Stomach (tissue), 8 donors: ENCODE measurements at regions not wholly inside any gene's neighbourhood (a gene's known extent, or its start where the extent isn't known, plus 50 kb on each side); places are given as distances from the start of the nearest gene placed in this dataset.

Experiments used
- DNase-seq, 2 donors: peaks; one replicate each; pipeline versions ENCODE4 v3.0.0 to v3.0.0-alpha.2; 2013 to 2019
- H3K27ac ChIP-seq, 5 donors: fragments of 200-600 bp in 4 of 5; sonication (generic) in 4 of 5; one replicate each; pipeline ENCODE4 v1.5.1; 2013 to 2019; ENCODE audit warnings: mild to moderate bottlenecking in 1 of 5, moderate library complexity in 1 of 5
- H3K27me3 ChIP-seq, 3 donors: fragments of 200-600 bp; sonication (generic); one replicate each; pipeline ENCODE4 v1.5.1; 2017 to 2019; ENCODE audit warnings: mixed run types in 1 of 3
- H3K36me3 ChIP-seq, 4 donors: fragments of 200-600 bp; sonication (generic); 1 replicate in 3 of 4; 2 replicates in 1 of 4; pipeline ENCODE4 v1.5.1; 2016 to 2019
- H3K4me1 ChIP-seq, 4 donors: fragments of 200-600 bp; sonication (generic); one replicate each; pipeline ENCODE4 v1.5.1; 2016 to 2019
- H3K4me3 ChIP-seq, 4 donors: fragments of 200-600 bp; sonication (generic) in 3 of 4; one replicate each; pipeline ENCODE4 v1.5.1; 2016 to 2019; ENCODE audit warnings: mild to moderate bottlenecking in 1 of 4
- H3K9me3 ChIP-seq, 4 donors: fragments of 200-600 bp; sonication (generic); one replicate each; pipeline ENCODE4 v1.5.1; 2016 to 2019
- EP300 ChIP-seq: sonication (generic); formaldehyde crosslinking; IDR thresholded peaks from one replicate; pipeline ENCODE4 v1.6.1; 2017; ENCODE audit warnings: antibody characterized with exemption
- POLR2A ChIP-seq, 4 donors: fragments of 450-650 bp; IDR thresholded peaks; one replicate each; pipeline ENCODE4 v1.6.1; 2016; ENCODE audit warnings: antibody characterized with exemption in 4 of 4, control low read depth in 2 of 4, mild to moderate bottlenecking in 1 of 4, moderate library complexity in 1 of 4
- POLR2AphosphoS5 ChIP-seq, 3 donors: sonication (generic); formaldehyde crosslinking; IDR thresholded peaks; one replicate each; pipeline ENCODE4 v1.6.1; 2016; ENCODE audit warnings: antibody characterized with exemption in 3 of 3
- WGBS, 5 donors: extraction: QIAGEN DNeasy Blood & Tissue Kit in 3 of 5; methylation state at CpG; one replicate each; pipeline versions ENCODE4 v1.1.5 to v1.1.7; 2013 to 2018; 5-methylcytosine and 5-hydroxymethylcytosine counted together
- intact Hi-C: fragments of 100-400 bp; cut with DNase I; formaldehyde crosslinking; loops from one replicate; pipeline ENCODE4 v1.15.1; 2023; ENCODE audit warnings: low total_unique reads
- TF ChIP-seq, protein P1 (sequence below), 7 experiments: fragments of 450-650 bp in 4 of 7; fragments of 200-600 bp in 3 of 7; sonication (generic) in 3 of 7; IDR thresholded peaks; one replicate each; pipeline ENCODE4 v1.5.1; 2016 to 2019; ENCODE audit warnings: antibody characterized with exemption in 7 of 7, control low read depth in 2 of 7, mild to moderate bottlenecking in 1 of 7
- donor health status: healthy with polysubstance abuse.
- donor health status: Bipolar disorder and iron deficiency.
- donor health status: healthy.

DNA sequence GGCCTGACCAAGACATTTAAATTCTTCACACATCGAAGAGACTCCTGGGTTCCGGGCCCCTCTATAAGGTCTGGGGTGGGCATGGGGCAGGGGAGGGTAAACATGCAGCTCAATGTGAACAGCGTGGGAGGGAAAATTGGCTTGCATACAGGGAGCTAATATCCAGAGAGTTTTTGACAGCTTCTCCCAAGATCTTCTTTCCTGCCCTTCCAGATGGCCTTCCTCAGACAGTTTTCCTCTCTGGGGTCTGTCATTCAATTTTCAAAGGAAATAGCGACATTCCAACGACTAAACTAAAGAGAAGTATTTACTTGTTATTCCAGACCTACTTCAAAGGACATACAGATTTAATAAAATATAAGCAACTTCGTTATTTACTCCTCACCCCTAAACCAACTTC lies 1030.6 kb downstream of the MCTP2 start:
- TF ChIP-seq EP300 (no peak), POLR2A (IDR thresholded peaks at IDR 0.05) (no peak), POLR2AphosphoS5 (IDR thresholded peaks at IDR 0.05) (no peak)
- TF ChIP-seq, protein P1, sequence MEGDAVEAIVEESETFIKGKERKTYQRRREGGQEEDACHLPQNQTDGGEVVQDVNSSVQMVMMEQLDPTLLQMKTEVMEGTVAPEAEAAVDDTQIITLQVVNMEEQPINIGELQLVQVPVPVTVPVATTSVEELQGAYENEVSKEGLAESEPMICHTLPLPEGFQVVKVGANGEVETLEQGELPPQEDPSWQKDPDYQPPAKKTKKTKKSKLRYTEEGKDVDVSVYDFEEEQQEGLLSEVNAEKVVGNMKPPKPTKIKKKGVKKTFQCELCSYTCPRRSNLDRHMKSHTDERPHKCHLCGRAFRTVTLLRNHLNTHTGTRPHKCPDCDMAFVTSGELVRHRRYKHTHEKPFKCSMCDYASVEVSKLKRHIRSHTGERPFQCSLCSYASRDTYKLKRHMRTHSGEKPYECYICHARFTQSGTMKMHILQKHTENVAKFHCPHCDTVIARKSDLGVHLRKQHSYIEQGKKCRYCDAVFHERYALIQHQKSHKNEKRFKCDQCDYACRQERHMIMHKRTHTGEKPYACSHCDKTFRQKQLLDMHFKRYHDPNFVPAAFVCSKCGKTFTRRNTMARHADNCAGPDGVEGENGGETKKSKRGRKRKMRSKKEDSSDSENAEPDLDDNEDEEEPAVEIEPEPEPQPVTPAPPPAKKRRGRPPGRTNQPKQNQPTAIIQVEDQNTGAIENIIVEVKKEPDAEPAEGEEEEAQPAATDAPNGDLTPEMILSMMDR (IDR thresholded peaks at IDR 0.05): no peak
- Histone ChIP-seq H3K27ac (peak overlapping the region in 1 of 5 donors; percentile 13), H3K36me3 (no peaks in the 10 kb centered on the region), H3K9me3 (no peaks in the 10 kb centered on the region), H3K27me3 (no peaks in the 10 kb centered on the region), H3K4me1 (peaks cover 4 to 48% (median 20%) of the 10 kb centered on the region in 4 donors), H3K4me3 (no peak overlapping the region)
- intact Hi-C loops: no loop called here
- 73 to 89% (median 83%) methylated on average over 6 of the region's 6 CpGs for WGBS, 5 donors
- DNase-seq: no peak

DNA sequence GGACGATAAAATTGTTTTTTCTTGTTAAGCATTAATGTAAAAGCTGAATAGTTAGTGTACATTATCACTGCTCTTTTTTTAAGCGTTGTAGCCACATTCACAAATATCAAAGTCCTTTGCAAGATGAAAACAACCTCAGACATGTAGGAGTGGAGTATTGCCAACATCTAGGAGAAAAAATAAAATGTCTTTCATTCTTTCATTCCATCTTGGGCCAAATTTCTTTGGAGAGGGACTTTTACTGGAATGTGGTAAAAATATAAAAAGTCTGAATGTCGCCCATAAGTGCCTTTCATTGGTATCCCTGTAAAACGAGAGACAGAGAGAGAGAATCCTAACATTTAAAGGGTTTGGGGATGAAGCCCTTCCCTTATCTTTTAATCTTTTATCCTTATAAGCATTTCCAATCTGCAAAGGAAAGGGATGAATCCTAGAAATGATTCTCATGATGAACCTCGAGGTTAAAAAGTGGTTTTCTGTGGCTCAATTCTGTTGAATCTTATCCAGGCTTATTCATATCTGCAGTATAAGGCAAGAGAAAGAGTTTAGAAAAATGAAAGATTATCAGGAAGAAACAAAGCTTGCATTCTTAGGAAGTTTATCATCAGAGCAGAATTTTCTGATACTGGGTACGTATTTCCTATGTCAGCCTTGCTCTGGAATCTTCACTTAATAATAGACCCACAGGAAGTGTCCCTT lies 1031.7 kb downstream of the MCTP2 start:
- no peaks in the 10 kb centered on the region for H3K9me3 ChIP-seq
- intact Hi-C loops: no loop called here
- H3K27ac ChIP-seq: peak overlapping the region in 2 of 5 donors; percentile 13 to 20
- no peak overlapping the region for H3K4me3 ChIP-seq
- H3K27me3 ChIP-seq: no peaks in the 10 kb centered on the region
- no peak for TF ChIP-seq POLR2A (IDR thresholded peaks at IDR 0.05)
- TF ChIP-seq, protein P1 (IDR thresholded peaks at IDR 0.05): no peak
- TF ChIP-seq POLR2AphosphoS5 (IDR thresholded peaks at IDR 0.05): no peak
- no peak for TF ChIP-seq EP300
- 44 to 52% (median 50%) methylated on average over 6 of the region's 6 CpGs for WGBS, 5 donors
- H3K36me3 ChIP-seq: no peaks in the 10 kb centered on the region
- peaks cover 4 to 50% (median 20%) of the 10 kb centered on the region in 4 donors for H3K4me1 ChIP-seq
- DNase-seq: no peak

GRCh38 chr15:95263751-95264150 lies 1032.4 kb downstream of the MCTP2 start:
- intact Hi-C loops: no loop called here
- TF ChIP-seq POLR2A (IDR thresholded peaks at IDR 0.05): no peak
- TF ChIP-seq, protein P1 (IDR thresholded peaks at IDR 0.05): no peak
- TF ChIP-seq POLR2AphosphoS5 (IDR thresholded peaks at IDR 0.05): no peak
- no peak for TF ChIP-seq EP300

DNA sequence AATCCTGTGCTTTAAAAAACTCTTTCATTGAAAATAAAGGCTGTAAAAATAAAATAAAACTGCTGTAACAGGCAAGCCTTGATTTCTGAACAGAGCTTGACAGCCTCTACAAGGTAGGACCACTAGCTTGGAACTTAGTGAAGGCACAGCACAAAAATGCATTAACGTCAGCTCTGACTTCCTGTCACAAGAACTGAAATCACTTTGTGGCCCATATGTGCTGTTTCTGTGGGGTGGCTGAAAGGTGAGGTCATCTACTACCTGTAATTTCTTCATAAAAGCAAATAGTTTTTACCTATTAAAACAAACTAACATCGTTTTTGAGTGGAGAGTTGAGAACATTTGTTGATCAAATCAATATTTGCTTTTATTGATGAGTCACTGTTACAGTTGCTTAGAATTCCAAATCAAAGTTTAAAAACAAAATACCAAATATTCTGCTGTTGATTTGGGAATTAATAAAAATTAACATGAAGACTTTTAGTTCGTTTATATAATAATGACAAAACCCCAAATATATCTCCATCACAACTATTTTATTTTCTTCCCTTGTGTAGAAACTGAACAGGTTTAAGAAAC lies 1034.1 kb downstream of the MCTP2 start:
- 33 to 52% (median 42%) methylated on average over 3 of the region's 3 CpGs for WGBS, 5 donors
- intact Hi-C loops: no loop called here
- H3K27ac ChIP-seq: peak overlapping the region in 4 of 5 donors; percentile 15 to 71 (median 52)

More at GRCh38 chr15:95263751-95264150, 1032.4 kb downstream of the MCTP2 start:
- no peaks in the 10 kb centered on the region for H3K27me3 ChIP-seq
- H3K36me3 ChIP-seq: no peaks in the 10 kb centered on the region
- DNase-seq: no peak
- H3K4me1 ChIP-seq: peaks cover 4 to 46% (median 18%) of the 10 kb centered on the region in 4 donors
- 86 to 100% (median 94%) methylated on average over 1 of the region's 1 CpG for WGBS, 5 donors
- H3K27ac ChIP-seq: no peak overlapping the region
- no peak overlapping the region for H3K4me3 ChIP-seq
- no peaks in the 10 kb centered on the region for H3K9me3 ChIP-seq

More for the DNA sequence above, 1034.1 kb downstream of the MCTP2 start:
- Histone ChIP-seq H3K27me3 (no peaks in the 10 kb centered on the region), H3K36me3 (no peaks in the 10 kb centered on the region), H3K4me1 (peaks cover 0 to 30% (median 6%) of the 10 kb centered on the region in 4 donors), H3K4me3 (no peak overlapping the region), H3K9me3 (no peaks in the 10 kb centered on the region)
- no peak for DNase-seq
- TF ChIP-seq EP300 (no peak), POLR2A (IDR thresholded peaks at IDR 0.05) (no peak)
